ENCODE measurements at regions not wholly inside any gene's neighbourhood (a gene's known extent, or its start where the extent isn't known, plus 50 kb on each side); places are given as distances from the start of the nearest gene placed in this dataset.
"Not testable (repeated sequence)": the region's sequence is repeated elsewhere in the genome, so short reads cannot be mapped to it uniquely, and the experiment has no call there.

DNA sequence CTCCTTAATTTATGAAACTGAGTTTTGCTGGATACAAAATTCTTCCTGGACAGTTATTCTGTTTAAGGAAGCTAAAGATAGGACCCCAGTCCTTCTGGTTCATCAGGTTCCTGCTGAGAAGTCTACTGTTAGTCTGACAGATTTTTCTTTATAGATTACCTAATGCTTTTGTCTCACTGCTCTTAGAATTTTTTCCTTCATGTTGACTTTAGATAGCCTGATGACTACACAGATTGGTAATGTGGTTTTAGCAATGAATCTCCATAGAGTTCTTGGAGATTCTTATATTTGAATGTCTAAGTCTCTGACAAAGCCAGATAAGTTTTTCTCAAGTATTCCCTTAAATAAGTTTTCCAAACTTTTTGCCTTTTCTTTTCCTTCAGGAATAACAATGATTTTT, 419.7 kb downstream of the CDH10 start:
- Histone ChIP-seq H3K27ac (no peak overlapping the region), H3K36me3 (no peaks in the 10 kb centered on the region), H3K4me3 (no peak overlapping the region), H3K27me3 (no peaks in the 10 kb centered on the region), H3K9me3 (peaks cover 0 to 24% (median 5%) of the 10 kb centered on the region in 4 donors), H3K4me1 (no peaks in the 10 kb centered on the region)
- intact Hi-C loops (cut with DNase I; ENCODE audit: low total_unique reads) = no loop called here
- DNase-seq = no peak
- TF ChIP-seq EP300 (IDR thresholded peaks at IDR 0.05) = no peak
- no peak for TF ChIP-seq POLR2AphosphoS5 (IDR thresholded peaks at IDR 0.05)
- TF ChIP-seq, protein P1, sequence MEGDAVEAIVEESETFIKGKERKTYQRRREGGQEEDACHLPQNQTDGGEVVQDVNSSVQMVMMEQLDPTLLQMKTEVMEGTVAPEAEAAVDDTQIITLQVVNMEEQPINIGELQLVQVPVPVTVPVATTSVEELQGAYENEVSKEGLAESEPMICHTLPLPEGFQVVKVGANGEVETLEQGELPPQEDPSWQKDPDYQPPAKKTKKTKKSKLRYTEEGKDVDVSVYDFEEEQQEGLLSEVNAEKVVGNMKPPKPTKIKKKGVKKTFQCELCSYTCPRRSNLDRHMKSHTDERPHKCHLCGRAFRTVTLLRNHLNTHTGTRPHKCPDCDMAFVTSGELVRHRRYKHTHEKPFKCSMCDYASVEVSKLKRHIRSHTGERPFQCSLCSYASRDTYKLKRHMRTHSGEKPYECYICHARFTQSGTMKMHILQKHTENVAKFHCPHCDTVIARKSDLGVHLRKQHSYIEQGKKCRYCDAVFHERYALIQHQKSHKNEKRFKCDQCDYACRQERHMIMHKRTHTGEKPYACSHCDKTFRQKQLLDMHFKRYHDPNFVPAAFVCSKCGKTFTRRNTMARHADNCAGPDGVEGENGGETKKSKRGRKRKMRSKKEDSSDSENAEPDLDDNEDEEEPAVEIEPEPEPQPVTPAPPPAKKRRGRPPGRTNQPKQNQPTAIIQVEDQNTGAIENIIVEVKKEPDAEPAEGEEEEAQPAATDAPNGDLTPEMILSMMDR (IDR thresholded peaks at IDR 0.05) = no peak
- no peak for TF ChIP-seq POLR2A (IDR thresholded peaks at IDR 0.05)

DNA sequence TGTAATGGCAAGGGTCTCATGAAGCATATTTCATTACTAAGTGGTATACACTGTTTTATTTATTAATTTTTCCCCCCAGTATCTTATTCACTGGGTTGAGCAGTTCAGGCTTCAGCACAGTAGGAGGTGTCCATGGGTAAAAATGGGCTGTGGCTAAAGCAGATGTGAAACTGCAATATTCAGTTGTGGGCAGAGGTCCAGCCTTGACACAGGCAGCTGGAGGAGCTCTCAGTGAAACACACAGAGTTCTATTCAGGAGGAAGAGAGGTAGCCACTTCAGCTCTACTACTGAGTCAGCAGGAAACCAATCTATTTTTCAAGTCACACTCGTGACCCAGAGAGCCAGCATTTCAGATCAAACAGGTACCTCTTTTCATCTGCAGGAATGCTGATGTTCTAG, 418.3 kb downstream of the CDH10 start:
- H3K4me3 ChIP-seq = no peak overlapping the region
- WGBS, 5 donors = 53 to 73% (median 63%) methylated on average over 1 of the region's 1 CpG
- DNase-seq = peak in 1 of 2 donors; percentile 35
- H3K27me3 ChIP-seq = no peaks in the 10 kb centered on the region
- H3K36me3 ChIP-seq = no peaks in the 10 kb centered on the region
- H3K4me1 ChIP-seq = no peaks in the 10 kb centered on the region
- peaks cover 0 to 9% (median 0%) of the 10 kb centered on the region in 4 donors for H3K9me3 ChIP-seq
- TF ChIP-seq POLR2AphosphoS5 (IDR thresholded peaks at IDR 0.05) = no peak
- TF ChIP-seq, protein P1 (IDR thresholded peaks at IDR 0.05) = no peak
- TF ChIP-seq POLR2A (IDR thresholded peaks at IDR 0.05) = no peak
- TF ChIP-seq EP300 (IDR thresholded peaks at IDR 0.05) = no peak
- intact Hi-C loops (cut with DNase I; ENCODE audit: low total_unique reads) = no loop called here
- H3K27ac ChIP-seq = no peak overlapping the region

- H3K36me3 ChIP-seq; H3K4me3 ChIP-seq; H3K27ac ChIP-seq; DNase-seq; H3K27me3 ChIP-seq; H3K9me3 ChIP-seq; intact Hi-C loops (cut with DNase I; ENCODE audit: low total_unique reads); H3K4me1 ChIP-seq: not testable (repeated sequence)
- WGBS, 5 donors = 42 to 69% (median 51%) methylated on average over 5 of the region's 5 CpGs
Observed at GRCh38 chr5:24227881-24228280, 416.9 kb downstream of the CDH10 start.

DNA sequence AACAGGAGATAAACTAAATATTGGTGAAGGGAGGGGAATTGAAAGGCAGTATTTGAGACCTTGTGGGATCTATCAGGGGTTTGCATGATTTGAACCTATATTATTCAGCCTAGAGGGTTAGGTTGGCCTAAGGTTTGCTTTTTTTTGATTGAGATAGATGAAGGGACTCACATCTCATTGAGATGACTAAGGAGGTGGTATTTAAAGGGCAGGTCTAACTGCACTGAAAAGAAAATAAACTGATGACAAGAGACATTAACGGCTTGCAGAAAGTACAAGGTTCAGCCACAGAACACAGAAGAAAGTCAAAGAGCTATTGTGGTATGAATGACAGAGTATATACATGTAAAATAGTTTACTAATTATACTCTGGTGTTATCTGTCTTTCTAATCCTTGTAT, 412.7 kb downstream of the CDH10 start:
- intact Hi-C loops (cut with DNase I; ENCODE audit: low total_unique reads) = no loop called here
- Histone ChIP-seq H3K27me3 (no peaks in the 10 kb centered on the region), H3K4me1 (no peaks in the 10 kb centered on the region), H3K27ac (no peak overlapping the region), H3K9me3 (no peaks in the 10 kb centered on the region), H3K36me3 (no peaks in the 10 kb centered on the region), H3K4me3 (no peak overlapping the region)
- 25 to 53% (median 28%) methylated on average over 1 of the region's 1 CpG for WGBS, 5 donors
- TF ChIP-seq POLR2A (IDR thresholded peaks at IDR 0.05) (no peak), POLR2AphosphoS5 (IDR thresholded peaks at IDR 0.05) (no peak), EP300 (IDR thresholded peaks at IDR 0.05) (no peak)
- TF ChIP-seq, protein P1 (IDR thresholded peaks at IDR 0.05) = no peak
- no peak for DNase-seq

- Histone ChIP-seq H3K27ac (no peak overlapping the region), H3K27me3 (no peaks in the 10 kb centered on the region), H3K36me3 (no peaks in the 10 kb centered on the region), H3K4me1 (no peaks in the 10 kb centered on the region), H3K9me3 (no peaks in the 10 kb centered on the region), H3K4me3 (no peak overlapping the region)
- WGBS, 5 donors = 45 to 64% (median 55%) methylated on average over 4 of the region's 4 CpGs
- TF ChIP-seq POLR2AphosphoS5 (IDR thresholded peaks at IDR 0.05) = no peak
- intact Hi-C loops (cut with DNase I; ENCODE audit: low total_unique reads) = no loop called here
- peak in 1 of 2 donors; percentile 7 for DNase-seq
Observed at GRCh38 chr5:24232929-24233498, 411.8 kb downstream of the CDH10 start.
